ENCODE measurements at regions not wholly inside any gene's neighbourhood (a gene's known extent, or its start where the extent isn't known, plus 50 kb on each side); places are given as distances from the start of the nearest gene placed in this dataset.

- no peak for TF ChIP-seq CTCF (IDR thresholded peaks at IDR 0.05)
- no peak for TF ChIP-seq POLR2A (IDR thresholded peaks at IDR 0.05)
- TF ChIP-seq POLR2AphosphoS5 (IDR thresholded peaks at IDR 0.05), result peak in 1 of 4 donors; percentile 50
- no peak for TF ChIP-seq EP300 (IDR thresholded peaks at IDR 0.05)
Observed at GRCh38 chr2:236637686-236638569, 68.3 kb downstream of the ACKR3 start.
